Heart left ventricle (tissue), 13 donors: ENCODE measurements at regions not wholly inside any gene's neighbourhood (a gene's known extent, or its start where the extent isn't known, plus 50 kb on each side); places are given as distances from the start of the nearest gene placed in this dataset.

Experiments
- POLR2A ChIP-seq, 2 donors: fragments of 450-650 bp; IDR thresholded peaks; one replicate each; pipeline ENCODE4 v1.6.1; 2017; ENCODE audit warnings: antibody characterized with exemption in 2 of 2, mild to moderate bottlenecking in 2 of 2, moderate library complexity in 2 of 2
- TF ChIP-seq, protein P1 (sequence below), 12 donors: fragments of 200-600 bp; sonication (generic) in 4 of 12; IDR thresholded peaks; one replicate each; pipeline versions ENCODE4 v1.5.0 to v1.8.0; 2018 to 2022; ENCODE audit warnings: antibody characterized with exemption in 12 of 12, mild to moderate bottlenecking in 5 of 12
- donor health status: ischemic (EF 13 %, LVEDD 7.1; RV severe dilation, severe dysfunction).
- donor health status: DM: no; HTN: yes; CAD: no.
- donor health status: DM: no; HTN: no; CAD: no.
- donor health status: ischemic (EF 25% LVEDD 6.9; RV normal size, moderate dysfunction).
- donor health status: ischemic (EF 25% LVEDD 5.7; RV mildly dilated, moderate dysfunction).
- donor health status: ischemic (EF 35%, LVEDD 5.7; RV mildly dilated, moderate dysfunction).
- donor health status: nonischemic (EF 11% LVEDD 7.7; RV severe dilation, severe dysfunction).
- donor health status: DM: yes; HTN: yes; CAD: no.
- donor health status: PGD.
- donor health status: ischemic (EF 29% LVEDD 5.4; RV normal size, mild dysfunction).
- donor health status: nonischemic (EF 23%, LVEDD 6.1; RV moderate dilation, normal function).

DNA sequence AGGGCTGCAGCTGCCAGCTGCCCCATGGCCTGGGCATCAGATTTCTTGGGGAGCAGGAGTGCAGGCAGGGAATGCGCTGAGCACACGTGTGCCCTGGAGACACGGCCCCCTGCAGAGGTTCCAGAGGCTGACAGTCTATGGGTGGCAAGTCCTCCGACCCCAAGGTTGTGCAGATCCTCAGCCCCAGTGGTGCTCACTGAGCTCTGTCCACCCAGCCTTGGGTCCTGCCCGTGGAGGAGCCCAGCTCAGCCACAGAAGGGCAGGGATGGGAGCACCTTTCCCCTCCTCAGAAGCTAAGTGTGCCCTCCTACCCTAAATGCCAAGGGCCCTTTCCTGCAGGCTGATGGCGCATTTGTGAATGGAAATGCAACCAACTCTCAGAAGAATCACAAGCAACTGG is 341.0 kb downstream of the IRX2 start:
- TF ChIP-seq, protein P1, sequence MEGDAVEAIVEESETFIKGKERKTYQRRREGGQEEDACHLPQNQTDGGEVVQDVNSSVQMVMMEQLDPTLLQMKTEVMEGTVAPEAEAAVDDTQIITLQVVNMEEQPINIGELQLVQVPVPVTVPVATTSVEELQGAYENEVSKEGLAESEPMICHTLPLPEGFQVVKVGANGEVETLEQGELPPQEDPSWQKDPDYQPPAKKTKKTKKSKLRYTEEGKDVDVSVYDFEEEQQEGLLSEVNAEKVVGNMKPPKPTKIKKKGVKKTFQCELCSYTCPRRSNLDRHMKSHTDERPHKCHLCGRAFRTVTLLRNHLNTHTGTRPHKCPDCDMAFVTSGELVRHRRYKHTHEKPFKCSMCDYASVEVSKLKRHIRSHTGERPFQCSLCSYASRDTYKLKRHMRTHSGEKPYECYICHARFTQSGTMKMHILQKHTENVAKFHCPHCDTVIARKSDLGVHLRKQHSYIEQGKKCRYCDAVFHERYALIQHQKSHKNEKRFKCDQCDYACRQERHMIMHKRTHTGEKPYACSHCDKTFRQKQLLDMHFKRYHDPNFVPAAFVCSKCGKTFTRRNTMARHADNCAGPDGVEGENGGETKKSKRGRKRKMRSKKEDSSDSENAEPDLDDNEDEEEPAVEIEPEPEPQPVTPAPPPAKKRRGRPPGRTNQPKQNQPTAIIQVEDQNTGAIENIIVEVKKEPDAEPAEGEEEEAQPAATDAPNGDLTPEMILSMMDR (IDR thresholded peaks at IDR 0.05), result no peak
- no peak for TF ChIP-seq POLR2A (IDR thresholded peaks at IDR 0.05)
